Thoracic aorta (tissue), 2 donors: ENCODE measurements at regions not wholly inside any gene's neighbourhood (a gene's known extent, or its start where the extent isn't known, plus 50 kb on each side); places are given as distances from the start of the nearest gene placed in this dataset.
"Not testable (repeated sequence)": the region's sequence is repeated elsewhere in the genome, so short reads cannot be mapped to it uniquely, and the experiment has no call there.

Experiments
- ATAC-seq: fragments of 150-250 bp; one replicate; pipeline ENCODE4 v1.8.0; 2017; ENCODE audit warnings: low read depth; ENCODE audit not compliant: insufficient number of reproducible peaks, low FRiP score
- DNase-seq: peaks from one replicate; pipeline ENCODE4 v3.0.0-alpha.2; 2020; ENCODE audit warnings: low spot score
- H3K27ac ChIP-seq, 2 donors: fragments of 200-600 bp; sonication (generic); 1 replicate in 1 of 2; 2 replicates in 1 of 2; pipeline ENCODE4 v1.5.1; 2016; ENCODE audit warnings: mild to moderate bottlenecking in 2 of 2, moderate library complexity in 2 of 2
- H3K27me3 ChIP-seq: fragments of 200-600 bp; sonication (generic); replicated peaks from 2 replicates; pipeline ENCODE4 v1.6.0; 2016; ENCODE audit warnings: mild to moderate bottlenecking; ENCODE audit not compliant: insufficient read depth
- H3K36me3 ChIP-seq: fragments of 200-600 bp; sonication (generic); one replicate; pipeline ENCODE4 v1.5.1; 2016
- H3K4me1 ChIP-seq, 2 donors: fragments of 200-600 bp; sonication (generic); 1 replicate in 1 of 2; 2 replicates in 1 of 2; pipeline versions ENCODE4 v1.5.1 to v1.6.0; 2016; ENCODE audit warnings: low read depth in 2 of 2, mild to moderate bottlenecking in 1 of 2; ENCODE audit not compliant: control insufficient read depth in 1 of 2
- H3K4me3 ChIP-seq: fragments of 200-600 bp; sonication (generic); 2 replicates; pipeline ENCODE4 v1.5.1; 2016; ENCODE audit warnings: mild to moderate bottlenecking
- H3K9me3 ChIP-seq: fragments of 200-600 bp; sonication (generic); 2 replicates; pipeline ENCODE4 v1.5.1; 2016
- CTCF ChIP-seq: fragments of 200-600 bp; sonication (generic); IDR thresholded peaks from one replicate; pipeline ENCODE4 v1.5.1; 2019; ENCODE audit warnings: antibody characterized with exemption

- H3K36me3 ChIP-seq = no peaks in the 10 kb centered on the region
- H3K9me3 ChIP-seq = no peaks in the 10 kb centered on the region
- H3K27ac ChIP-seq = no peak overlapping the region
- no peak for TF ChIP-seq CTCF
- no peak for ATAC-seq
- no peak overlapping the region for H3K4me3 ChIP-seq
- peaks cover 16 to 19% of the 10 kb centered on the region in 2 donors for H3K4me1 ChIP-seq
- no peak for DNase-seq
- no peaks in the 10 kb centered on the region for H3K27me3 ChIP-seq
These were observed 83.4 kb upstream of the KCND2 start for GRCh38 chr7:120189623-120190022.

DNA sequence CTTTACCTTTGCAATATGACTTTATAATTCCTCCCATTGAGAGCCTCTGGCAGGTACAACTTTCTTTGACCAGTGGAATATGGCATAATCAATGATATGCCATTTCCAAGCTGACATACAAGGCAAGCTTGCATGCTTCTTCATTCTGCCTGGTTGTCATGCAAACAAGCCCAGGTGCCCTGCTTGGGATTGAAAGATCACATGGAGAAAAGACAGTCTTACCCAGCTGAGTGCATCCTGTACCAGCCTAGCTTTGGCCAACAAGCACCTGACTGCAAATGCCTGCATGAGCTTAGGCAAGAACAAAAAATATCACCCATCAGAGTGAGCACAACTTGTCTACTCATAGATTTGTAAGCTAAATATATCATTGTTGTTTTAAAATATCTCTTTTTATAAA lies 82.9 kb upstream of the KCND2 start:
- no peaks in the 10 kb centered on the region for H3K9me3 ChIP-seq
- TF ChIP-seq CTCF = no peak
- ATAC-seq = no peak
- DNase-seq = no peak
- no peak overlapping the region for H3K27ac ChIP-seq
- no peaks in the 10 kb centered on the region for H3K27me3 ChIP-seq
- no peak overlapping the region for H3K4me3 ChIP-seq
- peaks cover 11 to 14% of the 10 kb centered on the region in 2 donors for H3K4me1 ChIP-seq
- H3K36me3 ChIP-seq = no peaks in the 10 kb centered on the region

- H3K36me3 ChIP-seq = no peaks in the 10 kb centered on the region
- no peaks in the 10 kb centered on the region for H3K27me3 ChIP-seq
- no peak for TF ChIP-seq CTCF
- H3K4me3 ChIP-seq = no peak overlapping the region
- H3K4me1 ChIP-seq = peaks cover 6 to 10% of the 10 kb centered on the region in 2 donors
- ATAC-seq (no peak), DNase-seq (no peak)
- no peak overlapping the region for H3K27ac ChIP-seq
- no peaks in the 10 kb centered on the region for H3K9me3 ChIP-seq
These were observed 82.4 kb upstream of the KCND2 start for GRCh38 chr7:120190566-120190965.

DNA sequence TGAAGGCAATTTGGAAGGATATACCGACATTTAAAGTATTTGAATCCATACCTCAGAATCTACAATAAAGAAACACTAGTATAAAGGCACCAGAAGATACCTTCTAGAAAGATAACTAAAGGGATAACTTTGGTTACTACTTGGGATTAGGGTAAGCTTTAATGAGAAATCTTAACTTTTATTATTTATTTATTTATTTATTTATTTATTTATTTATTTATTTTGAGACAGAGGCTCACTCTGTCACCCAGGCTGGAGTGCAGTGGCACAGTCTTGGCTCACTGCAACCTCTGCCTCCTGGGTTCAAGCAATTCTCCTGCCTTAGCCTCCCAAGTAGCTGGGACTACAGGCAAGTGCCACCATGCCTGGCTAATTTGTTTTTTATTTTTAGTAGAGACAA lies 81.6 kb upstream of the KCND2 start:
- not testable (repeated sequence) for ATAC-seq

DNA sequence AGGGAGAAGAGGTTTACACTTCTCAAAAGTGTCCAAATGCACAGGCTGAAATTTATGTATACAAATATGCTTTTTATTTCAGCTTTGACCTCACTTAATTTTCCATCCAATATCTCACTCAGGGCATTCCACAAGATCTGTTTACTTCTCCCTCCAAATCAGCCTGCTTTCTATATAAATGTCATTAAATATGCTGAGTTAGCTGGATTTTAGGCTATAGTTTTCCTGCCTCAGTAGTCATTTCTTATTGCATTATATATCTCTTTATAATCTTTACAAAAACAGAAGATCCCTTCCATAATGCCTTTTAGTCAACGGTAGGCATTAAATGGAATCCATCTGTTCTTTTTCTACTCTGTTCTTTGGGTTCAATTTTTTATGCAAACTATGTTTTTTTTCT lies 71.7 kb upstream of the KCND2 start:
- Histone ChIP-seq H3K27me3 (no peaks in the 10 kb centered on the region), H3K36me3 (no peaks in the 10 kb centered on the region), H3K4me1 (no peaks in the 10 kb centered on the region), H3K27ac (no peak overlapping the region), H3K4me3 (no peak overlapping the region), H3K9me3 (no peaks in the 10 kb centered on the region)
- DNase-seq = no peak
- TF ChIP-seq CTCF = no peak
- ATAC-seq = no peak

More for the DNA sequence above, 81.6 kb upstream of the KCND2 start:
- not testable (repeated sequence) for H3K9me3 ChIP-seq, H3K27ac ChIP-seq, H3K4me3 ChIP-seq, DNase-seq, H3K36me3 ChIP-seq, H3K4me1 ChIP-seq, H3K27me3 ChIP-seq

- Histone ChIP-seq H3K4me3 (no peak overlapping the region), H3K27me3 (no peaks in the 10 kb centered on the region), H3K27ac (no peak overlapping the region), H3K4me1 (no peaks in the 10 kb centered on the region), H3K36me3 (no peaks in the 10 kb centered on the region), H3K9me3 (no peaks in the 10 kb centered on the region)
- no peak for TF ChIP-seq CTCF
- DNase-seq (no peak), ATAC-seq (no peak)
These were observed 67.9 kb upstream of the KCND2 start for GRCh38 chr7:120205101-120205500.
